ENCODE measurements at regions not wholly inside any gene's neighbourhood (a gene's known extent, or its start where the extent isn't known, plus 50 kb on each side); places are given as distances from the start of the nearest gene placed in this dataset.
"Not testable (repeated sequence)": the region's sequence is repeated elsewhere in the genome, so short reads cannot be mapped to it uniquely, and the experiment has no call there.

GRCh38 chr17:45622295-45622694, 131.8 kb upstream of the PLEKHM1 start:
- not testable (repeated sequence) for H3K9me3 Mint-ChIP-seq, H3K36me3 Mint-ChIP-seq, H3K27ac Mint-ChIP-seq, H3K4me3 Mint-ChIP-seq, H3K27me3 Mint-ChIP-seq
- H3K4me1 Mint-ChIP-seq = peaks cover 14% of the 10 kb centered on the region

- H3K27ac Mint-ChIP-seq = no peak overlapping the region
- no peaks in the 10 kb centered on the region for H3K9me3 Mint-ChIP-seq
- H3K27me3 Mint-ChIP-seq = no peaks in the 10 kb centered on the region
- H3K4me3 Mint-ChIP-seq = no peak overlapping the region
- peaks cover 7% of the 10 kb centered on the region for H3K36me3 Mint-ChIP-seq
- peaks cover 10% of the 10 kb centered on the region for H3K4me1 Mint-ChIP-seq
Observed at GRCh38 chr17:45628019-45628418, 137.5 kb upstream of the PLEKHM1 start.

- Mint-ChIP-seq H3K27me3 (no peaks in the 10 kb centered on the region), H3K36me3 (peaks cover 9% of the 10 kb centered on the region), H3K4me3 (no peak overlapping the region), H3K9me3 (no peaks in the 10 kb centered on the region), H3K27ac (no peak overlapping the region), H3K4me1 (peaks cover 4% of the 10 kb centered on the region)
Observed at GRCh38 chr17:45631941-45632340, 141.4 kb upstream of the PLEKHM1 start.

GRCh38 chr17:45639297-45639849, 144.7 kb upstream of the CRHR1 start:
- peaks cover 10% of the 10 kb centered on the region for H3K4me1 Mint-ChIP-seq

GRCh38 chr17:45640141-45640850, 143.8 kb upstream of the CRHR1 start:
- H3K4me3 Mint-ChIP-seq = no peak overlapping the region
- H3K27ac Mint-ChIP-seq = peak overlapping the region; percentile 79
- peaks cover 10% of the 10 kb centered on the region for H3K4me1 Mint-ChIP-seq
- no peaks in the 10 kb centered on the region for H3K9me3 Mint-ChIP-seq
- peaks cover 3% of the 10 kb centered on the region for H3K36me3 Mint-ChIP-seq
- no peaks in the 10 kb centered on the region for H3K27me3 Mint-ChIP-seq

More at GRCh38 chr17:45639297-45639849, 144.7 kb upstream of the CRHR1 start:
- peaks cover 3% of the 10 kb centered on the region for H3K36me3 Mint-ChIP-seq
- H3K9me3 Mint-ChIP-seq = no peaks in the 10 kb centered on the region
- no peak overlapping the region for H3K27ac Mint-ChIP-seq
- H3K27me3 Mint-ChIP-seq = no peaks in the 10 kb centered on the region
- no peak overlapping the region for H3K4me3 Mint-ChIP-seq

GRCh38 chr17:45641541-45641940, 142.6 kb upstream of the CRHR1 start:
- Mint-ChIP-seq H3K27ac (no peak overlapping the region), H3K4me1 (peaks cover 17% of the 10 kb centered on the region), H3K4me3 (no peak overlapping the region), H3K9me3 (no peaks in the 10 kb centered on the region), H3K27me3 (no peaks in the 10 kb centered on the region), H3K36me3 (no peaks in the 10 kb centered on the region)

GRCh38 chr17:45643591-45643990, 140.5 kb upstream of the CRHR1 start:
- H3K27me3 Mint-ChIP-seq = no peaks in the 10 kb centered on the region
- no peaks in the 10 kb centered on the region for H3K36me3 Mint-ChIP-seq
- H3K9me3 Mint-ChIP-seq = no peaks in the 10 kb centered on the region
- H3K4me3 Mint-ChIP-seq = no peak overlapping the region
- H3K4me1 Mint-ChIP-seq = peaks cover 29% of the 10 kb centered on the region
- no peak overlapping the region for H3K27ac Mint-ChIP-seq

DNA sequence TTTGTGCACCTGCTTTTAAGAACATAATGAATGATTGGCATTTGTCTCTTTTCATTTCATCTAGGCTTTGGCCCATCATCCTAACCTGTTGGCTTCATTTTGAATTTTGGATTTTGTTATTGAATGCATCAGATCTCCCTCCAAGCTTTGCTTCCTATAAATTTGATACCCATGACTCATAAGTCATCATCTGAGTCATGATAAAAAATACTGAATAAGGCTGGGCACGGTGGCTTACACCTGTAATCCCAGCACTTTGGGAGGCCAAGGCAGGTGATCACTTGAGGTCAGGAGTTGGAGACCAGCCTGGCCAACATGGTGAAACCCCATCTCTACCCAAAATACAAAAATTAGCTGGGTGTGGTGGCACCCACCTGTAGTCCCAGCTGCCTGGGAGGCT, 139.5 kb upstream of the CRHR1 start:
- H3K4me1 Mint-ChIP-seq = peaks cover 29% of the 10 kb centered on the region
- not testable (repeated sequence) for H3K27me3 Mint-ChIP-seq, H3K27ac Mint-ChIP-seq, H3K9me3 Mint-ChIP-seq, H3K4me3 Mint-ChIP-seq, H3K36me3 Mint-ChIP-seq

DNA sequence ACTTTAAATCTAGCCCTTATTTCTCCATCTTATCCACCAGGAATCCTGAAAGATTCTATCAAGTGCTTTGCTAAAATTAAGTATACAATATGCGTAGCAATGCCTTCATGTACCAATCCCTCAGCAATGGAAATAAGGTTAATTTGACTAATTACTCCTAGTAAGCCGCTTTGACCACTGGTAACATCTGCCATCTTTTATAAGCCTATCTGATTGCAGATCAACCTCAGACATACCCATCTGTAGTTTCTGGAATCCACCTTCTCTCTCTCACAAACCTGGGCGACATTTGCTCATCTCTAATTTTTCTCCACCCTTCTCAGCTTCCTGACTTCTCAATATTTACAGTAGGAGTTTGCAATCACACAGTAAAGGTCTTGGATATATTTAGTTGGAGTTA, 138.8 kb upstream of the CRHR1 start:
- Mint-ChIP-seq H3K27me3 (no peaks in the 10 kb centered on the region), H3K9me3 (no peaks in the 10 kb centered on the region), H3K36me3 (no peaks in the 10 kb centered on the region), H3K27ac (no peak overlapping the region), H3K4me1 (peaks cover 24% of the 10 kb centered on the region), H3K4me3 (no peak overlapping the region)

DNA sequence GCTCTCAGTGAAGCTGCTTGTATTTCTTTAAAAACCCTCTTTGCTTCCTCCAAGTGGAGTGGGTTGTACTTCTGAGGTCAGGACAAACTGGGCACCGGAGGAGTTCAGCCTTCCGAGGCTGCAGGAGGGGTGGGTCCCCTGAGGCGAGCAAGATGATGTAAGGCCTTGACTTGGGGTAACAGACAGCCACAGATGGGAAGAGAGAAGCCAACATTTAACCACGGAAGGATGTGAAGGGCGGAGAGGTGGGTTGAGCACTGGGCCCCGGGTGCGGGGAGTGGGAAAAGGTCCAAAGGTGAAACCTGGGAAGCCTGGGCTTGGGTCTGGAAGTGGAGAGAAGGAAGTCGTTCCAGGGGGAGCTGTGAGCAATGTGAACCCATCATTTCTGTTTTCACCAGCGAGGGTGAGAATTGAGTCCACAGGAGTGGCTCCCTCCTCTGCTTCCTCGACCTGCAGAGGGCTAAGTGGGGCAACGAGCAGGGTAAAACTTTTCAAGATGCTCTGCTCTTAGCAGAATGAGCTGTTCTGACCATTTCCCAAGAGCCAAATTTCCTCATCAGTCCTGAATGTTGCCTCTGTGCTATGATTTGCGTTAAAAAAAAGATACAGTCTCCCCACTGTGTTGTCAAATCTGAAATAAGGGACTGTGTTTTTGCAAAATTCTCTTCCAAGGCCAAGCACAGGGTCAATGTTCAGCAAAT, 137.7 kb upstream of the CRHR1 start:
- H3K4me1 Mint-ChIP-seq = peaks cover 22% of the 10 kb centered on the region
- H3K27me3 Mint-ChIP-seq = no peaks in the 10 kb centered on the region
- H3K36me3 Mint-ChIP-seq = no peaks in the 10 kb centered on the region

DNA sequence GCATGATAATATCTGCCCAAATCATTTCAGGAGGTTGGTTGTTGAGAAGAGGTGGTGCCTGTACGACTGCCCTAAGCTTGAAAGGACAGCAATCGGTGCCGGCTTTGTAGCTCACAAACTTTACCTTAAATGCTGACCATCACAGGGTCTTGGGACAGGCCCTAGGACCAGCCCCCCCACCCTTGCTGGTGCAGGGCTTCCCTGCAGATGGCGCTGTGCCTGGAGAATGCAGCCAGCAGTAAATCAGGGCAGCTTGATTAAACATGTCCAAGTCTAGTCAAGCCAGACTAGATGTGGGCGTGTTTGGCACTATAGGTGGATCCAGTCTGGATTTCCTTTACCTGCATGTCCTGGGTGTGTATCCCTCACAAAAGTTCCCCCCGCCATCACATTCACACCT, 135.5 kb upstream of the CRHR1 start:
- Mint-ChIP-seq H3K4me1 (peaks cover 20% of the 10 kb centered on the region), H3K36me3 (no peaks in the 10 kb centered on the region), H3K9me3 (no peaks in the 10 kb centered on the region), H3K4me3 (no peak overlapping the region), H3K27ac (no peak overlapping the region), H3K27me3 (peaks cover 2% of the 10 kb centered on the region)

More for the DNA sequence above, 137.7 kb upstream of the CRHR1 start:
- H3K4me3 Mint-ChIP-seq = no peak overlapping the region
- no peak overlapping the region for H3K27ac Mint-ChIP-seq
- H3K9me3 Mint-ChIP-seq = no peaks in the 10 kb centered on the region

GRCh38 chr17:45649796-45650195, 134.3 kb upstream of the CRHR1 start:
- H3K36me3 Mint-ChIP-seq = no peaks in the 10 kb centered on the region
- H3K27ac Mint-ChIP-seq = no peak overlapping the region
- H3K27me3 Mint-ChIP-seq = peaks cover 2% of the 10 kb centered on the region
- peaks cover 19% of the 10 kb centered on the region for H3K4me1 Mint-ChIP-seq
- no peak overlapping the region for H3K4me3 Mint-ChIP-seq
- H3K9me3 Mint-ChIP-seq = no peaks in the 10 kb centered on the region

GRCh38 chr17:45650561-45650960, 133.6 kb upstream of the CRHR1 start:
- Mint-ChIP-seq H3K27ac (no peak overlapping the region), H3K9me3 (no peaks in the 10 kb centered on the region), H3K27me3 (peaks cover 2% of the 10 kb centered on the region), H3K36me3 (no peaks in the 10 kb centered on the region), H3K4me3 (no peak overlapping the region), H3K4me1 (peaks cover 19% of the 10 kb centered on the region)

GRCh38 chr17:45651145-45651709, 132.9 kb upstream of the CRHR1 start:
- H3K27me3 Mint-ChIP-seq = peaks cover 2% of the 10 kb centered on the region
- H3K9me3 Mint-ChIP-seq = no peaks in the 10 kb centered on the region
- H3K4me1 Mint-ChIP-seq = peaks cover 15% of the 10 kb centered on the region
- no peaks in the 10 kb centered on the region for H3K36me3 Mint-ChIP-seq
- no peak overlapping the region for H3K4me3 Mint-ChIP-seq
- H3K27ac Mint-ChIP-seq = no peak overlapping the region

GRCh38 chr17:45653616-45654015, 130.5 kb upstream of the CRHR1 start:
- Mint-ChIP-seq H3K9me3 (no peaks in the 10 kb centered on the region), H3K4me1 (no peaks in the 10 kb centered on the region), H3K4me3 (no peak overlapping the region), H3K27ac (no peak overlapping the region), H3K27me3 (peaks cover 2% of the 10 kb centered on the region), H3K36me3 (no peaks in the 10 kb centered on the region)

GRCh38 chr17:45656527-45657181, 127.5 kb upstream of the CRHR1 start:
- Mint-ChIP-seq H3K27ac (no peak overlapping the region), H3K4me1 (no peaks in the 10 kb centered on the region), H3K36me3 (no peaks in the 10 kb centered on the region), H3K9me3 (no peaks in the 10 kb centered on the region), H3K27me3 (peaks cover 9% of the 10 kb centered on the region), H3K4me3 (no peak overlapping the region)

Data from activated naive CD4-positive, alpha-beta T cell treated with anti-CD3 and anti-CD28 coated beads, Interleukin-2, amount 50 U/mL, for 24 hours (primary cell).